Kidney (tissue), 13 donors: ENCODE measurements at regions not wholly inside any gene's neighbourhood (a gene's known extent, or its start where the extent isn't known, plus 50 kb on each side); places are given as distances from the start of the nearest gene placed in this dataset.

Source experiments
- DNase-seq, 5 donors: peaks; one replicate each; pipeline ENCODE4 v3.0.0-alpha.2; 2013 to 2020
- FAIRE-seq: peaks from 2 replicates; lab custom pipeline; 2012; peaks lifted over from hg19 to GRCh38; lab: Jason Lieb, UNC
- H3K27ac ChIP-seq, 2 donors: one replicate each; pipeline ENCODE4 v1.7.0; 2013; ENCODE audit warnings: low read depth in 2 of 2, low read length in 2 of 2, inconsistent platforms in 1 of 2
- H3K27me3 ChIP-seq: one replicate; pipeline ENCODE4 v1.7.1; 2013; ENCODE audit warnings: low read length, inconsistent platforms; ENCODE audit not compliant: control insufficient read depth, insufficient read depth
- H3K36me3 ChIP-seq, 3 donors: one replicate each; pipeline versions ENCODE4 v1.7.0 to v1.7.1; 2013; ENCODE audit warnings: low read length in 3 of 3, control low read depth in 1 of 3, inconsistent platforms in 1 of 3; ENCODE audit not compliant: insufficient read depth in 3 of 3, control insufficient read depth in 2 of 3
- H3K4me1 ChIP-seq, 3 donors: one replicate each; pipeline versions ENCODE4 v1.7.0 to v1.7.1; 2013; ENCODE audit warnings: low read length in 3 of 3, inconsistent platforms in 1 of 3, low read depth in 1 of 3; ENCODE audit not compliant: control insufficient read depth in 2 of 3, insufficient read depth in 2 of 3
- H3K4me3 ChIP-seq, 3 donors: one replicate each; pipeline versions ENCODE4 v1.7.0 to v1.8.1; 2013; ENCODE audit warnings: low read length in 3 of 3, control low read depth in 1 of 3, inconsistent platforms in 1 of 3
- H3K9ac ChIP-seq, 3 donors: one replicate each; pipeline versions ENCODE4 v1.7.0 to v1.7.1; 2013; ENCODE audit warnings: low read length in 3 of 3, control low read depth in 1 of 3, inconsistent platforms in 1 of 3
- H3K9me3 ChIP-seq, 3 donors: one replicate each; pipeline versions ENCODE4 v1.7.0 to v1.7.1; 2013; ENCODE audit warnings: low read length in 3 of 3, control low read depth in 1 of 3, inconsistent platforms in 1 of 3; ENCODE audit not compliant: control insufficient read depth in 2 of 3, insufficient read depth in 1 of 3
- intact Hi-C: fragments of 100-400 bp; cut with DNase I; formaldehyde crosslinking; loops from one replicate; pipeline ENCODE4 v1.11.1; 2022
- TF ChIP-seq, protein P1 (sequence below): IDR thresholded peaks from 3 replicates; pipeline ENCODE4 v1.5.1; 2012; ENCODE audit warnings: mild to moderate bottlenecking, moderate library complexity, borderline replicate concordance; ENCODE audit not compliant: insufficient read depth; ENCODE audit errors: extremely low read depth
- donor health status: control.
- donor health status: control.
- donor health status: control.
- donor health status: control.
- donor health status: control.
- donor health status: DM: yes; HTN: yes; CAD: no.
- donor health status: Normal renal cell carcinoma (clear cell type).

DNA sequence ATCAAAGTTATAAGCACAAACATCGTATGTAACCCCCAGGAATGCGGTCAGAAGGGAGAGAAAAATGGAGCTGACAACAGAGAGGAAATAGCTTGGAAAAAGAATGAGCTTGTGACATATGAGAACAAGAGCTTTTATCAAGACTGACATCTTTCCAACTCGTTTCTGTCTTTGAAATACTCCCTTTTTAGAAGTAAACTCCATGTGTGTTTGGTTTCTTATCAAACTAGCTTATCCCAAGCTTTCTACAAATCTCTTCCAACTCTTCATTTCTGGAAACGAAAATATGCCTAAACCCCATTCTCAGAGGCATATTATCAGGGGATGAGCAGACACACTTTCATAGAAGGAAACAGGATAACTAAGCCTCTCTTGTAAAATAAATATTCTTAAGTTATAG, 235.4 kb downstream of the NAF1 start:
- Histone ChIP-seq H3K4me1 (no peaks in the 10 kb centered on the region), H3K4me3 (no peak overlapping the region), H3K36me3 (no peaks in the 10 kb centered on the region), H3K27me3 (no peaks in the 10 kb centered on the region), H3K9ac (no peak overlapping the region), H3K9me3 (no peaks in the 10 kb centered on the region), H3K27ac (no peak overlapping the region)
- peak in 1 of 5 donors; percentile 10 for DNase-seq
- FAIRE-seq, result no peak
- TF ChIP-seq, protein P1, sequence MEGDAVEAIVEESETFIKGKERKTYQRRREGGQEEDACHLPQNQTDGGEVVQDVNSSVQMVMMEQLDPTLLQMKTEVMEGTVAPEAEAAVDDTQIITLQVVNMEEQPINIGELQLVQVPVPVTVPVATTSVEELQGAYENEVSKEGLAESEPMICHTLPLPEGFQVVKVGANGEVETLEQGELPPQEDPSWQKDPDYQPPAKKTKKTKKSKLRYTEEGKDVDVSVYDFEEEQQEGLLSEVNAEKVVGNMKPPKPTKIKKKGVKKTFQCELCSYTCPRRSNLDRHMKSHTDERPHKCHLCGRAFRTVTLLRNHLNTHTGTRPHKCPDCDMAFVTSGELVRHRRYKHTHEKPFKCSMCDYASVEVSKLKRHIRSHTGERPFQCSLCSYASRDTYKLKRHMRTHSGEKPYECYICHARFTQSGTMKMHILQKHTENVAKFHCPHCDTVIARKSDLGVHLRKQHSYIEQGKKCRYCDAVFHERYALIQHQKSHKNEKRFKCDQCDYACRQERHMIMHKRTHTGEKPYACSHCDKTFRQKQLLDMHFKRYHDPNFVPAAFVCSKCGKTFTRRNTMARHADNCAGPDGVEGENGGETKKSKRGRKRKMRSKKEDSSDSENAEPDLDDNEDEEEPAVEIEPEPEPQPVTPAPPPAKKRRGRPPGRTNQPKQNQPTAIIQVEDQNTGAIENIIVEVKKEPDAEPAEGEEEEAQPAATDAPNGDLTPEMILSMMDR, result no peak
- intact Hi-C loops, result no loop called here

GRCh38 chr4:162921178-162921785, 245.4 kb downstream of the NAF1 start:
- Histone ChIP-seq H3K4me1 (no peaks in the 10 kb centered on the region), H3K36me3 (no peaks in the 10 kb centered on the region), H3K9ac (no peak overlapping the region), H3K27ac (no peak overlapping the region), H3K27me3 (no peaks in the 10 kb centered on the region), H3K9me3 (peaks cover 0 to 5% (median 0%) of the 10 kb centered on the region in 3 donors), H3K4me3 (no peak overlapping the region)
- TF ChIP-seq, protein P1, result no peak
- intact Hi-C loops, result no loop called here
- FAIRE-seq (no peak), DNase-seq (no peak)

DNA sequence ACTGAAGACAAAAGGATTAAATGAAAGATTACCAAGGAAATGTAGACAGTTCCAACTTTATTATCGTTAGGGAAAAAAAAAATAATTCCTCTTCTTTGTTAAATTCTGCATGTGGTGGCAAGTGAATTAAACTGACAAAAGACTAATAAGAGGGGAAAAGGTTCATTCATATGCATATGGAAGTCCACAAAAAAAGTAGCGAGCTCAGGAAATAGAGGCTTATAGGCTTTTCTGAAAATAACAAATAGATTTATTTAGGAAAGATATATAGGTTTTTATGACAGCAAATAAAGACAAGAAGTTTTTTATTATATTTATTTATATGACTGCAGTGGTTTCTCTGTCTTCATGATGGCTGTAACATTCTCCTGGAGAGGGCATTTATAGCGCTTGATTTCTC, 246.0 kb downstream of the NAF1 start:
- Histone ChIP-seq H3K9ac (no peak overlapping the region), H3K9me3 (peaks cover 0 to 5% (median 0%) of the 10 kb centered on the region in 3 donors), H3K27me3 (no peaks in the 10 kb centered on the region), H3K36me3 (no peaks in the 10 kb centered on the region), H3K27ac (no peak overlapping the region), H3K4me3 (no peak overlapping the region), H3K4me1 (no peaks in the 10 kb centered on the region)
- TF ChIP-seq, protein P1, result no peak
- intact Hi-C loops, result no loop called here
- no peak for FAIRE-seq
- DNase-seq, result no peak

DNA sequence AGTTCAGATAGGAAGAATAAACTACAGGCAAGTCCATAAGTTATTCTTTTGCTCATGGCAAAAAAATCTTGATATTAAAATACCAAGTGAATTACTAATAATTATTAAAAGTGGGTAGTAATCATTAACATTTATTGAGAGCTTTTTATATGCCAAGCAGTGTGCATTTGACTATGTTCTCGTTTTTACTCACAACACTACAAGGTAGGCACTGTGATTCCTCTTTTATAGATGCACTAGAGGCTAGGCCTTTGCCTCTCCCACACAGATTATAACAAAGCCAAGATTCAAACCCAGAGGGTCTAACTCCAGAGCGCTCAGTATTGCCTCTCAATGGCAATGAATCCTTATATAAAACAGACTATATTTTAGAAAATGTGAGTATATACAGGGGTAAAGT, 254.2 kb downstream of the NAF1 start:
- TF ChIP-seq, protein P1, result no peak
- intact Hi-C loops, result no loop called here
- H3K27me3 ChIP-seq, result no peaks in the 10 kb centered on the region

More for the DNA sequence above, 254.2 kb downstream of the NAF1 start:
- Histone ChIP-seq H3K36me3 (no peaks in the 10 kb centered on the region), H3K9me3 (peaks cover 0 to under 1% (median 0%) of the 10 kb centered on the region in 3 donors), H3K9ac (no peak overlapping the region), H3K4me3 (no peak overlapping the region), H3K4me1 (no peaks in the 10 kb centered on the region), H3K27ac (no peak overlapping the region)
- FAIRE-seq, result no peak
- DNase-seq, result no peak
